HL-60 (cell line): ENCODE measurements at regions not wholly inside any gene's neighbourhood (a gene's known extent, or its start where the extent isn't known, plus 50 kb on each side); places are given as distances from the start of the nearest gene placed in this dataset.

Experiments used
- DNase-seq, 2 experiments: peaks; one replicate each; pipeline ENCODE4 v3.0.0-alpha.2; 2010 to 2020; ENCODE audit warnings: low read depth in 1 of 2, low spot score in 1 of 2
- H3K27ac ChIP-seq: fragments of 250-450 bp; sonication (Bioruptor Pico); replicated peaks from 2 replicates; pipeline ENCODE4 v1.5.1; 2020; ENCODE audit warnings: mild to moderate bottlenecking, moderate library complexity
- H3K27me3 ChIP-seq: fragments of 250-450 bp; sonication (Bioruptor Pico); 2 replicates; pipeline ENCODE4 v1.5.1; 2021; ENCODE audit warnings: mild to moderate bottlenecking, moderate library complexity; ENCODE audit not compliant: insufficient read depth, poor library complexity, severe bottlenecking
- H3K4me3 ChIP-seq: replicated peaks from 2 replicates; pipeline ENCODE4 v1.5.1; 2011; ENCODE audit warnings: mild to moderate bottlenecking, control low read depth, low read length; ENCODE audit not compliant: insufficient read depth
- CTCF ChIP-seq: IDR thresholded peaks from one replicate; pipeline ENCODE4 v1.5.1; 2011; ENCODE audit warnings: low read length, control low read depth, inconsistent platforms; ENCODE audit not compliant: insufficient read depth
- GABPA ChIP-seq: IDR thresholded peaks from 2 replicates; pipeline ENCODE4 v1.6.1; 2012; ENCODE audit warnings: low read depth
- POLR2AphosphoS5 ChIP-seq: IDR thresholded peaks from 2 replicates; pipeline ENCODE4 v1.6.1; 2012; ENCODE audit warnings: low read depth
- REST ChIP-seq: IDR thresholded peaks from 2 replicates; pipeline ENCODE4 v1.6.1; 2012; ENCODE audit warnings: low read depth; ENCODE audit not compliant: insufficient replicate concordance
- SPI1 ChIP-seq: IDR thresholded peaks from 2 replicates; pipeline ENCODE4 v1.6.1; 2012; ENCODE audit warnings: low read depth, mild to moderate bottlenecking, borderline replicate concordance

DNA sequence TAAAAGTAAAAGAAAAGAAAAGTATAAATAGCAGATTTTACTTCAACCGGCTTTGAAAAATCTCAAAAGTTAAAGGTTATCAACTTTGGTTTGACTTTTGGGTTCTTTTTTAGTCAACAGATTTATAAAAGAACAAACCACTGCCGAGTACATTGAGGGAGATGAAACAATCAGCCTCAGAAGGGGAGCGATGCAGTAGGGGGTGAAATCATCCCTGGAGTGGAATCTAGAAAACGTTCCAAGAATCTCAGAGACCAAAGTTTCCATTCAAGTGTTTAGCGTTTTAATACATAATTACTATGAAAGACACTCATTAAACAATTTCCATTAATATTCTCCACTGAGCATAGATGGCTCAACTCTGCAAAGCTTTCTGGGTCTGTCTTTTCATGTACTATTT is 745.5 kb downstream of the NR2F2 start:
- TF ChIP-seq POLR2AphosphoS5: no peak
- no peak for TF ChIP-seq REST
- no peak for TF ChIP-seq CTCF
- no peak for TF ChIP-seq GABPA
- no peak for TF ChIP-seq SPI1
- no peak overlapping the region for H3K4me3 ChIP-seq
- H3K27ac ChIP-seq: no peak overlapping the region
- H3K27me3 ChIP-seq: peaks cover 6% of the 10 kb centered on the region
- no peak for DNase-seq

- no peak for DNase-seq
- H3K27me3 ChIP-seq: peaks cover 6% of the 10 kb centered on the region
- no peak overlapping the region for H3K4me3 ChIP-seq
- TF ChIP-seq GABPA (no peak), REST (no peak), CTCF (no peak), POLR2AphosphoS5 (no peak), SPI1 (no peak)
- H3K27ac ChIP-seq: no peak overlapping the region
These were observed 747.5 kb downstream of the NR2F2 start for GRCh38 chr15:97077975-97078374.

GRCh38 chr15:97078591-97078990 is 748.1 kb downstream of the NR2F2 start:
- Histone ChIP-seq H3K4me3 (no peak overlapping the region), H3K27ac (no peak overlapping the region), H3K27me3 (peaks cover 6% of the 10 kb centered on the region)
- DNase-seq: no peak
- TF ChIP-seq SPI1: no peak
- TF ChIP-seq REST: no peak
- TF ChIP-seq CTCF: no peak
